ENCODE measurements at regions not wholly inside any gene's neighbourhood (a gene's known extent, or its start where the extent isn't known, plus 50 kb on each side); places are given as distances from the start of the nearest gene placed in this dataset.

- TF ChIP-seq POLR2A (IDR thresholded peaks at IDR 0.05; ENCODE audit: low read depth, low read length) = no peak
- no peak for TF ChIP-seq POLR2AphosphoS5 (IDR thresholded peaks at IDR 0.05; ENCODE audit: low read depth, low read length)
Measured at GRCh38 chr10:10660054-10660453, 357.6 kb upstream of the CELF2 start.
